Stimulated activated CD4-positive, alpha-beta T cell treated with anti-CD3 and anti-CD28 coated beads, TNF-alpha, amount 100 ng/mL, for 48 hours (primary cell): ENCODE measurements at regions not wholly inside any gene's neighbourhood (a gene's known extent, or its start where the extent isn't known, plus 50 kb on each side); places are given as distances from the start of the nearest gene placed in this dataset.
"Not testable (repeated sequence)": the region's sequence is repeated elsewhere in the genome, so short reads cannot be mapped to it uniquely, and the experiment has no call there.

Experiments used
- DNase-seq, 3 donors: peaks; one replicate each; pipeline ENCODE4 v3.0.0-alpha.2; 2020; ENCODE audit warnings: low read depth in 3 of 3

DNA sequence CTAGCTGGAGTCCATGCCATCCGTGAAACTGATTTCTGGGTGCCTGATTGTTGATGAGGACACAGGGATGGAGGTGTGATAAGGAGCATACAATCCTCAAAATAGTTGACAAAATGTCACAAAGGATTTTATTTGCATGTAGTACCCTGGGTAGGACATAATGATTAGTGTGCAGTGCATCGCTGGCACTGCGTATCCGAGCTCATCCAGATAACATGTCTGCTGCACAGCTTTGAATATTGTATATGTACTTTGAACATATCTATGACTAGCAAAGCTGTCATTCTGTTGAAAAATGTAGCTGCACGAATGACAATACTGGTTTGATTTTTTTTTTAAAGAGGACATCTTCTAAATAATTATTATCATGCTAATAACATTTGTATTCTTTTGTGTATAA lies 529.7 kb upstream of the FANCL start:
- no peak for DNase-seq

DNA sequence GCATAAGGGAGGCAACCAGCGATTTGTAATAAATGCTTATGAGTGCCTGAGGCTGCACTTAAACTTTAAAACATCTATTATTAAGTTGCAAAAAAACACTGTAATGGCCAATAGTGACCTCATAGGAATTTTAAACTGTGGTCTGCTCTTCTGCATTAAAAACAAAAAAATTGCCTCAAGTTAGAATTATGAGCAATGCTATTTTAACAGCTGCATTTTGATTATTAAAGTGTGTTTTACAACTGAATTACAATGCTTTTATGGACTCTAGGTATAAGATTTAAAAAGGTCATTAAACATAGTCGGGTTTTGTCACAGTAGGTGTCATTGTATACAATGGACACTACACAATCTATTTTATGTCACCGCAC lies 528.7 kb upstream of the FANCL start:
- no peak for DNase-seq

DNA sequence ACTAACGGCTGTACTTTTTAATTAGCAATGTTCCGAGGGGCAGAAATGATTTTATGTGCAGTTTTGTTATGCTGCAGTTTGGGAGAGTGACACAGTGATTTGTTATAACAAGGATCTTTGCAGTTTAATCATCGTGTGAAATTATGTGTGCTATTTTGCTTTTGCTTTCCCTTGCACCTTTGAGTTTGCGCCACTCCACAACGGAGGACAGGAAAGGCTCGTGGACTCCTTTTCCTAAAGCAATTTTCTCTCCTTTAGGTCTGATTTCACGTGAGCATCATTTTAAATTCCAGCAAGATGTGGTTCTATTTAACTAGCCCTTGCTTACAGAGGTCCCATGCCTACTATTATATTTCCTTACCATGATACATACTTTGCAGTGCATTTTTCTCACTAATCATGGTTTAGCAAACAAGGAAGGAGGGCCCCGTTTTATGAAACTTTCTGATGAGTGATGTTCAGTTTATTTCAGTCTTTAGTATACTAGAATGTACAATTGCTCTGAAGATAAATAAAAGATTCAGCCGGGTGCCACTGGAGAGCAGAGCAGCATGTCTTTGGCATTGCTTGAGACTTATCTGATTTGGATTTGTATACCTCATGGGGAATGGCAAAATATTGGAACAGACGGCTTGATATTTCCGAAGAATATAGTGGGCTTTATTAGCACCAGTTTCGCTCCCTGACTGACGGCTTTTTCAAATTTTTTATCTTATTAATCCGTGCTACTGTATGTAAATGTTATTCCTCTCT lies 528.2 kb upstream of the FANCL start:
- no peak for DNase-seq

DNA sequence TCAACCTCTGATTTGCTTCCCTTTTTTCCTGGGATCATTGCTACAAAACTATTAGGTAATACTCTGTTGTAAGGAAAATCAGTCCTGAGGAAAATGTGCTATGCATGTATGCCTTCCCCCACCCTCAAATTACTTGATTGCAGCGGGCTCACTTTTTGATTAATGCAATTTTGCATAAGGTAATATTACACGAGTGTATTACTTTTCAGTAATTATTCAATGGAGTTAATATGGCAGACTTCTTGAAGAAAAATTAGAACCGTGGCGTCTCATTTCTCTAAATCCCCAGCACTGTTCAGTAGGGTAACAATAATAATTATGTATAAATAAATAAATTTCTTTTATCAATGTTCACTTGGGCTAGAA lies 527.6 kb upstream of the FANCL start:
- DNase-seq: no peak

DNA sequence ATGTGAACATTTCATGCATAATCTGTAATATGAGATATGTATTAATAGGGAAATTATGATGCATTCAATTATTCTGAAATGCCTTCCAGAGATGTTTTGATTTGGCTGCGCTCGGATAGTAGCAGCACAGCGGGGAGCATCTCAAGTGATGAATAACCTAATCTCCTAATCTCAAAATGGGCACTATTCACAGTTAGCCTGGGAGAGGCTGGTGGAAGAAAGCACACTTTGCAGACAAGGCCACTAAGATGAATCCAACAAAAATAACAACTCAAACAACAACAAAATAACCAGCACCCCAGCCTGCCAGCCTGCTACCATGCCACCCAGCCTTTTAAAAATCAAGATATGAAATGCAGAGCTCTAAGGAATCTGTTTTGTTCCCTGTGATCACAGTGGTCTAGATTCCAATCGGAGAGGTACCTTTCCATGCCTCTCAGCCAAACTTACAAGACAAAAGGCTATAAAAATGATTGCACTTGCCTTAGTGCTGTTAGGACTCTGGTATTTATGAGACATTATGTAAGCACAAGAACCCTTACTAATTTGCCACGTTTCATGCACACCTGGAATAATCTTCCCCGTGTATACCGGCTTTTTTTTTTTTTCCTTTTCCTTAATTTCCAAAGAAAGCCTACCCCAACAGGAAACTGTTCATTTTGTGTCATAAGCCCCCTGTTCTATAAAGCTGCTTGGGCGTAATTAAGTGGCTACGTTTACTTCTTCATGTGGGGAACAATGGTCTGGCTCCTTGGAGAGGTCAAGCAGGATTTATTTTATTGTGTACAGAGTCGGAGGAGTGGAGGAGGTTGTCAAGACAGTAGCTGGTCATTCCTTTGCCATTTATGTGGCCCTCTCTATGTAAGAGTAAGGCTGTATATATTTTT lies 526.9 kb upstream of the FANCL start:
- no peak for DNase-seq

DNA sequence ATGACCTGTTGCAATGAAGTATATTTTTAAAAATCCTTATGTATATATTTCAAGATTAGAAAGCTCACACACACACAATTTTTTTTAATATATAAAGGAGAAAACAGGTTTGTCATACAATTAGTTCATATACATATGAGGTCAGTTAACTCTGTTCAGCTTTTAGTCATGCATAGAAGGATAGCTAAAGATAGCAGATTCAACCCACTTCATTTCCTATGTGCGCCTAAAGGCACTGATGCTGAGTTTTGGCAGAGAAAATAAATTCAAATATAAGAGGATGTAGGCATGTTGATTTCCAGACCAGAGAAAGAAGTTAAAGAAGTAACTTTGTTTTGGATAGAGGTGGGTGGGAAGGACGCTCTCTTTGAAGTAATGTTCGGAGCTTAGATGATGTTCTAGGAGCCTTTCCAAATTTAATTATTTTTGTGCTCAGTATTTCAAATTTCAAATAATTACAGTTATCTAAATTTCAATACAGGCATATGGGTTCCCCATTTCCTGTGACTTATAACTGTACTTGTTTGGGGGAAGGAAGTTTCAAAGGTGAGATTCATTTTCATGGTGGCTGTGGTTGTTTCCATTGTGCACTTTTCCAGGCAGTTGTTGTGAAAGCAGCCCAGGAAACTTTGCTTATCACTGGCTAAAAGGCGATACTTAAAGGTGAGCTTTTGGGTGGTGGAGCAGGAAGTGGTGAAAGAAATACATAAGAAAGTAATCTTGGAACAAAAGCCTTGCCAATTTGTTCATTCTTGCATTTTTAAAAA lies 523.4 kb upstream of the FANCL start:
- DNase-seq: no peak

DNA sequence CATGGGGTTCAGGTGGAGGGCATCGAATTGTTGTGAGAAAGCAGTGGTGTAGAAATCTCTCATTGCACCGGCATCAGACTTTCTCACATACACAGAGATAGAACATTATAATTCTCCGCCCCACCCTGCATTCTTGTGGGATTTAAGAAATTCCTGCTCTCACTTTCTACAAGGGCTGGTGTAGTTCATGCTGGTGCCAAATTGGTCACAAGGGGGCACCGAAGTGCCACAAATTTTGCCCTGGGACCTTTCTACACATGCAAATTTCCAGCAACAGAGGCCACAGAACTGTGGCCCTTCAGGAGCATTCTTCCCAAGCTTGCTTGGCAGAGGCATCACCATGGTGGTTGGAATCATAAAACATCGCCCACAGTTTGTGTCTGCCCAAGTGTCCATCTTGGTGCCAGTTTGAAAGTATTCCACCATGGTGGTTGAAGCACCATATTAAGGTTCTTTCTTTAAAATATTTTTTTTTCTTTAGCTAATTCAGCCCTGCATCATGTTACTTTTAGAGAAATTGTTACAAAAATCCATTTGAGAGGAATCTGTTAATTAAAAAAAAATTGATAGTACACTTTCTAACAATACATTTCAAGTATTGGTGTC lies 521.2 kb upstream of the FANCL start:
- peak in 1 of 3 donors; percentile 2 for DNase-seq

DNA sequence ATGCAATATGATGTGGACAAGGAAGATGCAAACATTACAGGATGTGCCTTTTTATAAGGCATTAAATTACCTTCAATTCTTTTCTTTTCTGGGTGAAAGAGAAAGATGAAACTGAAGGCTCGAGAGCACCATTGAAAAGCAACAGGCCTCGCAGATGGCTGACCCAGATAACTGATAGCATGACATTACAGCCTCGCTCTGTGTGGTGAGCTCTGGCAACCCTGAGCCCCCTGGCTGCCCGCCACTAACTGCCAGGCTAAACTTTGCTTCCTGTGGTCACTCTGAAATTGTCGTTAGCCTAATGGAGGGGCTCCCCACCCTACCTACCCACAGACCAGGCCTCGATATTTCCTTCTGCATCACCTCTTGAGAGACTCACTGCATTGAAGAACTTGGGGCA lies 516.8 kb upstream of the FANCL start:
- DNase-seq: no peak

DNA sequence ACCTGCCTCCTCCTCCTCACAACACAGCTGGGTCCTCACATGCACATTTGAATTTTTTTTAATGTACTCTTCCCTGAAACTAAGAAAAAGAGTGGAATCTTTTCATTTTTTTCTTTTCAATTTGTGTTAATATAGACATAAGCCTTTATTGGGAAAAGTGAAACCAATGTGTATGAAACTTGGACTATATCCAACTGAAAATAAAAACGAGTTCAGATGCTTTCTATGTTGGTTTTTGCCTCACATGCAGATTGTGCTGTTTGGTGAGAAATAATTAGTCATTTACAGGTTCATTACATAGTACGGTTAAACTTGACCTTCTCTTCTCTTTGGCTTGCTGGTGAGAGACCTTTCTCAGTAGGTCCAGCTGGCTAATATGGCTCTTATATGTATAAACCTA lies 515.2 kb upstream of the FANCL start:
- no peak for DNase-seq

DNA sequence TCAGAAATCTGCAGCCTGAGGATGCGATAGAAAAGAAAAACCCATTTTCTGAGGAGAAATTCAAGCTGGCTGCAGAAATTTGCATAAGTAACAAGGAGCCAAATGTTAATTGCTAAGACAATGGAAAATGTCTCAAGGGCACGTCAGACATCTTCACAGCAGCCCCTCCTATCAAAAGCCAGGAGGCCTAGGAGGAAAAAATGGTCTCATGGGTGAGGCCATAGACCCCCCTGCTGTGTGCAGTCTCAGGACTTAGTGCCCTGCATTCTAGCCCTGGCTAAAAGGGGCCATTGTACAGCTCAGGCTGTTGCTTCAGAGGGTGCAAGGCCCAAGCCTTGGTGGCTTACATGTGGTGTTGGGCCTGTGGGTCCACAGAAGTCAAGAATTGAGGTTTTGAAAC lies 511.4 kb upstream of the FANCL start:
- DNase-seq: not testable (repeated sequence)

DNA sequence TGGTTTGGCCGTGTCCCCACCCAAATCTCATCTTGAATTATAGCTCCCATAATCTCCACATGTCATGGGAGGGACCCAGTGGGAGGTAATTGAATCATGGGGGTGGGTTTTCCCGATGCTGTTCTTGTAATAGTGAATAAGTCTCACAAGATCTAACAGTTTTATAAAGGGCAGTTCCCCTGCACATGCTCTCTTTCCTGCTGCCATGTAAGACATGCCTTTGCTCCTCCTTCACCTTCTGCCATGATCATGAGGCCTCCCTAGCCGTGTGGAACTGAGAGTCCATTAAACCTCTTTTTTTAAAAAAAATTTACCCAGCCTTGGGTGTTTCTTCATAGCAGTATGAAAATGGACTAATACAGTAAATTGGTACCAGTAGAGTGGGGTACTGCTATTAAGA lies 510.6 kb upstream of the FANCL start:
- DNase-seq: not testable (repeated sequence)

DNA sequence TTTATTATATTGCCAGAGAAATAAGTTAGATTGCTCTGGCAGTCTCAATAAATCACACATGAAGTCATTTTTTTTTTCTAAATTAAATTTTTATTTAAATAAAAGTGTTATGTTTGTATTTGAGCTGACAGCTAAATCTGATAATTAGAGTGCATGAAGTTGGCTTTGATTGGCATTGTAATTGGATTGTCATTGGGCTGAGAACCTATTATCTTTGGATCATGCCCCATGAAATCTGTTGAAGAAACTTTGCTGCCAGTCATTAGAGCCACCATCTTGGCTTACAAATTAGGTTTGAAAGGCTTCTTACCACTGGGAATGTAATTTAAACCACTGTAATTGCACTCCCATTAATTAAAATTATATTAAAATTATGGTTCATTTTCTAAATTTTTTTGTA lies 507.9 kb upstream of the FANCL start:
- no peak for DNase-seq

DNA sequence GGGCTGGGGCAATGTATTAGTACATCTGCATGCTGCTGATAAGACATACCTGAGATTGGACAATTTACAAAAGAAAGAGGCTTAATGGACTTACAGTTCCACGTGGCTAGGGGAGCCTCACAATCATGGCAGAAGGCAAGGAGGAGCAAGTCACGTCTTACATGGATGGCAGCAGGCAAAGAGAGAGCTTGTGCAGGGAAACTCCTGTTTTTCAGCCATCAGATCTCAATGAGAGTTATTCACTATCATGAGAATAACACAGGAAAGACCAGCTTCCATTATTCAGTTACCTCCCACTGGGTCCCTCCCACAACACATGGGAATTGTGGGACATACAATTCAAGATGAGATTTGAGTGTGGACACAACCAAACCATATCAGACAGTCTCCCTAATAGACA lies 504.2 kb upstream of the FANCL start:
- DNase-seq: not testable (repeated sequence)

DNA sequence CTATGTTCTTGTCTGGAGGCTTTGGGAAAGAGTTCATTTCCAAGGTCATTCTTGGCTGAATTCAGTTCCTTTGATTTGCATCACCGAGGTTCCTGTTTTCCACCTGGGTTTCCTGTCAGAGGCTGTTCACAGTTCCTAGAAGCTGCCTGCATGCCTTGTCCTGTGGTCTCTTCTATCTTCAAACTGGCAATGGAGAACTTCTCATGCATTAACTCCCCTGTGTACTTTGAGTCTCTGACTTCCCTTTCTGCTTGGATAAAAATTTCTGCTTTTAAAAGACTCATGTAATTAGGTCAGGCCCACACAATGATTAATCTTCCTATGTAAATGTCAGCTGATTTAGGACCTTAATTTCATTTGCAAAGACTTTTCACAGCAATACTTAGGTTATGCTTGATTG lies 499.3 kb upstream of the FANCL start:
- DNase-seq: no peak

DNA sequence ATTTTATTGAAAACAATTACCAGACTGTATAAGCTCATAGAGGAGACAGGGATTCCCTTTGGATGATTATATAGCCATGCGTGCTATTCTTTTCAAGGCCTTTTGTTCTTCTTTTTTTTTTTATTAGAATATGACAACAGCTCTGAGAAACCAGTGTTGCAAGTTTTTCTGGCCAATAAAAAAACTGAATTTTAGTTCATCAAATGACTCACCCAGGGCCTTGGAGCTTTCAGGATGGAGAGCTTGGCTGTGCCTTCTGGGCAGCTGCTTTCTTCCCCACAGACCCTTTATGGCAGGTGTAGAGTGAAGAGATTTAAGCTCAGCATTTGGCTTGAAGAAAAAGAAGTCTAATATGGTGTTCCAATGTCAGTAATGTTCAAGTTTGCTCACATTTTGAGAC lies 497.9 kb upstream of the FANCL start:
- no peak for DNase-seq

DNA sequence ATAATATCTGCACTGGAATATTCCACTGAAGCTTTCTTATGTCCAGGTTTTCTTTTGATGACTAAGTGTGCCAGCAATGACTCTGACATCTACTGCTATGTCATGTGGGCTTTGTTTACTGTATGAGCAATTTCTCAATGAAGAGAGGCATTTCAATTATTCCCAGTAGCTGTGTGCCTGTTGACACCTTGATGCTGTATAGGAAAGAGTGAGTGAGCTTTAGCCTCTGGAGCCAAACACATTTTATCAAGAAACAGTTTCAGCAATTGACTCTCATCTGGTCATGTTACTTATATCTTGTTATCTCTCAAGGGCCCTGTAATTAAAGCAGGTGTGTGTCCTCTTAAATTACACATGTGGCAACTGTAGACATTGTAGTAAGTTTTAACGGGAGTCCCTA lies 493.2 kb upstream of the FANCL start:
- no peak for DNase-seq

DNA sequence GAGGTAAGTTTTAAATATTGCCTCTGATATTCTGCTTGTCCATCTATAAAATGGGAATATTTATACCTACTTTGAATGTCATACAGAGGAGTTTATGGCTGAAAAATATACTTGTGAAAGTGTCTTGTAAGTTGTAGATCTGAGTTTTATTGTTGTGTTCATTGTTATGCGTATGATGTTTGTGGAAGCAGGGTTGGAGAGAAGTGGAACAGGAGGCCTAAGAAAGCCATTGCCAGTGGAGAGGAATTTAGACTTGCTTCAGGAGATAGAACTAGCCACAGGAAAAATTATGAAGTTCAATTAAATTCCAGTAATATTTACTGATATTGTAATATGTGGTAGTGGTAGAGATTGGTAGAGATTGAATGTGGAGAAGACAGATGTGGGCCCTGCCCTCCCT lies 491.9 kb upstream of the FANCL start:
- DNase-seq: no peak

DNA sequence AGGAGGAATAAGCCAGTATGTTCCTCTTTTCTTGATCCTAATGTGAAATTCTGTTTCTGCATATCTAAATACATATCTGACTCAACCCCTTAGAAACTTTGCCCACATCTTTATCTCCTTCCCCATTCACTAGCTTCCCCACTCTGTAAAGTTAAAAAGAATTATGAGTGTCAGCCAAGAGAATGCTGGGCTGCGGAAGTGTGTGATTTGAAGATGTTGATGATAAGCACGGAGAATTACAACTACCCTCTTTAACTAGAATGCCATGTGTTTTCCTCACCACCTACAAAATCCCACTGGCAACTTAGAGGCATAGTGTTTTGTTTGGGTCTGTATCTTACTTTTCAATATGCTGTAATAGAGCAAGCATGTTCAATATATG lies 490.4 kb upstream of the FANCL start:
- no peak for DNase-seq

DNA sequence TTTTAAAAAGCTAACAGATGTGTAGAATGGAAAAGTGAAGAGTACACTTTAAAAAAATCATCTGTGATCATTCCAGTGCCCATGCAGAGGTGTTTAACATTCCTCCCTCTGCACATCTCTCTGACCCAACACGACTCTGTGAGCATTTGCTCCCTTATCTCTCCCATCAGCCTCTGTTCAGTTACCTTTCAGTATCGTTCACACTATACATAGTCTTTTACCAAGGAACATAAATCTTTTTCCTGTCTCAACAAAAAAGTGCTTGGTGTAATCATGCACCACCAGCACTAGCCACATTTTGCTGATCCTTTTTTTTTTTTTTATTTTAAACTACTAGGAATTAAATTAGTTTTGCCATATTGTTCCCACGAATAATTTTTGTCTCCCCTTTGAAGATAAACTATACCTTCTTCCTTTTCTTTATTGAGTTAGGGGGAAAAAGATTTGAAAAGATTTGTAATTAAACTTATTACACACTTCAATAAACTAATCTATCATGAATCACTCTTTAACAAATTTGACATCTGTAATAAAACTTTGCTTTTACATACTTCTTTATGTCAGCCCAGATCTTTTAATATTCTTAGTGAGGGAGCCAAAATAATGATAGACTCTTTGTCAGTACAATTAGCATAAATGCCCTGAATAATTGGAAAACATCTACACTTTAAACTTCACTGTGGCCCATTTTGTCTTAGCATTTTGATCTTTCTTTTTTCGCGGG lies 489.8 kb upstream of the FANCL start:
- DNase-seq: no peak

DNA sequence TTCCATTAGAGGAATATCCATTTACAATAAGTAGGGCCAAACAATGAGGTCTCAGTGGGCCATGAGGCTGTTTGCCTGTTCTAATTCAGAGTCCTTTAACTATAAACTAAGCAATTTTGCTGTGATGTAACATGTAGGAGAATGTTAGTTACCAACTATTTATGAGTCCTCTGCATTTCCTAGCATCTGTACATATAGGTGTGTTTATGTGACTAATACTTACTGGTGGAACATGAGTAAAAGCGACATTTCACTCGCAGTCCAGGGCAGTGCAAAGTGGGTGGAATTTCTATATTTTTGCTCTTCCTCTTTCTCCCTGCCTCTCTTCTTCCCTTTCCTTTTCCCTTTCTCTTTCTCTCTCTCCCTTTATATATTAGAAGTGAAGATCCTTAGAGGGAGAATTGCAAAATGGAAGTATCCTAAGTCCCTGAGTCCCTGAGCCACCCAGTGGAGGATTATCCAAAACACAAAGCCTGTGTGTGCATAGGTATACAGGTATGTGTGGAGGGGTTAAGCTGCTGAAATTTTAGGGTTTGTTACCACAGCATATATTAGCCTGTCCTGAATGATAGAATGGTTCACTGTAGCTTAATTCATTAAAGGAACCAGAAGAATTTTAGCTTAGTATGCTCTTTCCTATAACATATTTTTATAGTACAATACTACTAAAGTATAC lies 487.0 kb upstream of the FANCL start:
- no peak for DNase-seq
